NCI-H1417 (cell line): ENCODE measurements at regions not wholly inside any gene's neighbourhood (a gene's known extent, or its start where the extent isn't known, plus 50 kb on each side); places are given as distances from the start of the nearest gene placed in this dataset.

Source experiments
- DNase-seq, 3 experiments: peaks; one replicate each; lab custom pipeline; 2025; lab: John Stamatoyannopoulos, UW

DNA sequence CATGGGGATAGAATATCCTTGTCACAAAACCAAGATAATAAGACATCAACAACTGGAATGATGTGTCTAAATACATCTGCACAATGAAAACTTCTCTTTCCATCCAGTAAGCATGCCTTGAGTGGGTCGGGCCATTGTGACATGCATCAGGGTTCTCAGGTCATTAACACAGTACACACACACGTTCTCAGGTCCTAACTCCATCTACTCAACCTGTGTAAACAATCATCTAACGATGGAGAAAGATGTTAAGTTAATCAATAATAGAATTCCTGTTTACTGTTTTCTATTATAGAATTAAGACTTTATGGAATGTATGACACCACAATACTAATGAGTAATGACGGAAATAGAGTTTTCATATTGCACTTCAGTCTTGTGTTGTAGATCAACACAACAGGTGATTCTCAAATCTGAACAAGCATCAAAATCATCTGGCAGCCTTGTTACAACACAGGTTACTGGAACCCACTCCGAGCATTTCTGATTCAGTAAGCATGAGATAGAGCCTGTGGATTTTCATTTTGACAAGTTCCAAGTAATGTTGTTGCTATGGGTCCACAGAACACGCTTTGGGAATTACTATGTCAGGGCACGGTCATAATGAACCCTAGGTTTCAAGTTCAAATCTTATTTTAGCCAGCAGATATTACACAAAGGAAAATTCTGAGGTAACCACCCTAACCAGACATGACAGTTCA, 315.8 kb upstream of the TEX13C start:
- no peak for DNase-seq

GRCh38 chrX:125004799-125005198, 314.9 kb upstream of the TEX13C start:
- DNase-seq = peak in 1 of 3 experiments; percentile 9

DNA sequence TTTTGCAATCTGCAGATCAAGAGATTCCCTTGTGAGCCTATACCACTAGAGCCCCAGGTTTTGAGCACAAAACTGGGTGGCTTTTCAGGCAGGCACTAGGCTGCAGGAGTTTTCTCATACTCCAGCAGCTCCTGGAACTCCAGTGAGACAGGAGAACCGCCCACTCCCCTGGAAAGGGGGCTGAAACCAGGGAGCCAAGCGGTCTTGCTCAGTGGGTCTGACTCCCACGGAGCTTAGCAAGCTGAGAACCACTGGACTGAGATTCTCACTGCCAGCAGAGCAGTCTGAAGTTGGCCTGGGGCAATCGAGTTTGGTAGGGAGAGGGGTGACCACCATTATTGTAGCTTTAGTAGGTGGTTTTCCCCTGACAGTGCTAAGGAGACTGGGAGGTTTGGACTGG, 313.8 kb upstream of the TEX13C start:
- DNase-seq = no peak

- DNase-seq = no peak
Observed at GRCh38 chrX:125006704-125007103, 313.0 kb upstream of the TEX13C start.

GRCh38 chrX:125012585-125012984, 307.1 kb upstream of the TEX13C start:
- DNase-seq = no peak

DNA sequence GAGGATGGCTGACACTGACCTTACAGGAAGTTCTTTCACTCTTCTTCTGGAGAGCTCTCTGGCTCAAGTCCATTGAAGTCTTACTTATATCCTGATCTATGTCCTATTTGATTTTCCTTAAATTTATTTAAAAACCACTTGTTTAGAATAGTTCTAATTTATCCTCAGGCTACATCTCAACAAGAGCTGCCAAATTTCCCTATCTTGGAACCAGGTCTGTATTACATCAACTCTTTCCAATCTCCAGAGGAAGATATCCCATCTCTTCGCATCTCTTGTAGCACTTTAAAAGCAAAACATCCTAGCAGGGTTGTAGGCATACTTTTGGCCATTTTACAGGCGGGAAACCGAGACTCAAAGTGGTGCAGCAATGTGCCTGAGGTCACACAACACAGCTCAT, 290.5 kb upstream of the TEX13C start:
- no peak for DNase-seq
